Suprapubic skin (tissue), 3 donors: ENCODE measurements at regions not wholly inside any gene's neighbourhood (a gene's known extent, or its start where the extent isn't known, plus 50 kb on each side); places are given as distances from the start of the nearest gene placed in this dataset.

ENCODE experiments used
- POLR2A ChIP-seq, 2 donors: fragments of 450-650 bp; IDR thresholded peaks; one replicate each; pipeline ENCODE4 v1.6.1; 2017; ENCODE audit warnings: antibody characterized with exemption in 2 of 2, mild to moderate bottlenecking in 2 of 2, moderate library complexity in 2 of 2
- TF ChIP-seq, protein P1 (sequence below), 2 donors: fragments of 200-600 bp in 1 of 2; fragments of 450-650 bp in 1 of 2; sonication (generic) in 1 of 2; IDR thresholded peaks; one replicate each; pipeline ENCODE4 v1.5.1; 2016 to 2019; ENCODE audit warnings: antibody characterized with exemption in 2 of 2, mild to moderate bottlenecking in 1 of 2, moderate library complexity in 1 of 2

DNA sequence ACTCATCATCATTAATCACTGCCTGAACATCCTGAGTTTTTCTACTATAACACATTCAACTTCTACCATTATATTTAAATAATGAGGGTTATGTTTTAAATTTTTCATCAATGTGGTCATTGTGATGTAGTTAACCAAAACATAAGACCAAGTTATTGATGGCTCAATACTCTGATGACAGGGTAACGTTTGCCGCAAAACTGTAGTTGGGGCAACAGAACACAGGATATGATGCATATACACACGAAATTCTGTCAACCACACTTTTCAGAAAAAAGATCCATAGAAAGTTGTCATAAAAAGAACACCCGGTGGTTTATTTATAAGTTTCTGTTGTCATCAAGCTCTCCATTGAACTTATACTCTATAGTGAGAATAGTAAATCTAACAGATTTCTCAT, 121.7 kb upstream of the COL11A1 start:
- TF ChIP-seq, protein P1, sequence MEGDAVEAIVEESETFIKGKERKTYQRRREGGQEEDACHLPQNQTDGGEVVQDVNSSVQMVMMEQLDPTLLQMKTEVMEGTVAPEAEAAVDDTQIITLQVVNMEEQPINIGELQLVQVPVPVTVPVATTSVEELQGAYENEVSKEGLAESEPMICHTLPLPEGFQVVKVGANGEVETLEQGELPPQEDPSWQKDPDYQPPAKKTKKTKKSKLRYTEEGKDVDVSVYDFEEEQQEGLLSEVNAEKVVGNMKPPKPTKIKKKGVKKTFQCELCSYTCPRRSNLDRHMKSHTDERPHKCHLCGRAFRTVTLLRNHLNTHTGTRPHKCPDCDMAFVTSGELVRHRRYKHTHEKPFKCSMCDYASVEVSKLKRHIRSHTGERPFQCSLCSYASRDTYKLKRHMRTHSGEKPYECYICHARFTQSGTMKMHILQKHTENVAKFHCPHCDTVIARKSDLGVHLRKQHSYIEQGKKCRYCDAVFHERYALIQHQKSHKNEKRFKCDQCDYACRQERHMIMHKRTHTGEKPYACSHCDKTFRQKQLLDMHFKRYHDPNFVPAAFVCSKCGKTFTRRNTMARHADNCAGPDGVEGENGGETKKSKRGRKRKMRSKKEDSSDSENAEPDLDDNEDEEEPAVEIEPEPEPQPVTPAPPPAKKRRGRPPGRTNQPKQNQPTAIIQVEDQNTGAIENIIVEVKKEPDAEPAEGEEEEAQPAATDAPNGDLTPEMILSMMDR (IDR thresholded peaks at IDR 0.05), result no peak
- TF ChIP-seq POLR2A (IDR thresholded peaks at IDR 0.05), result no peak
